IMR-90 (cell line): ENCODE measurements at regions not wholly inside any gene's neighbourhood (a gene's known extent, or its start where the extent isn't known, plus 50 kb on each side); places are given as distances from the start of the nearest gene placed in this dataset.

ENCODE experiments used
- BHLHE40 ChIP-seq: fragments of 150-350 bp; IDR thresholded peaks from 2 replicates; pipeline ENCODE4 v1.6.1; 2016; ENCODE audit warnings: mild to moderate bottlenecking, low read depth, low read length
- POLR2A ChIP-seq: IDR thresholded peaks from 2 replicates; pipeline ENCODE4 v1.6.1; 2012; ENCODE audit warnings: mild to moderate bottlenecking, low read depth, low read length
- RAD21 ChIP-seq: IDR thresholded peaks from 2 replicates; pipeline ENCODE4 v1.6.1; 2012; ENCODE audit warnings: low read length, improper control_type of control experiment
- TF ChIP-seq, protein P1 (sequence below): conservative IDR thresholded peaks from 2 replicates; pipeline ENCODE4 v1.5.1; 2012; ENCODE audit warnings: mild to moderate bottlenecking, low read depth, low read length, improper control_type of control experiment
- TF ChIP-seq, protein P2 (sequence below): fragments of 150-350 bp; IDR thresholded peaks from 2 replicates; pipeline ENCODE4 v1.6.1; 2017; ENCODE audit warnings: mild to moderate bottlenecking, antibody characterized with exemption, low read length, low read depth

DNA sequence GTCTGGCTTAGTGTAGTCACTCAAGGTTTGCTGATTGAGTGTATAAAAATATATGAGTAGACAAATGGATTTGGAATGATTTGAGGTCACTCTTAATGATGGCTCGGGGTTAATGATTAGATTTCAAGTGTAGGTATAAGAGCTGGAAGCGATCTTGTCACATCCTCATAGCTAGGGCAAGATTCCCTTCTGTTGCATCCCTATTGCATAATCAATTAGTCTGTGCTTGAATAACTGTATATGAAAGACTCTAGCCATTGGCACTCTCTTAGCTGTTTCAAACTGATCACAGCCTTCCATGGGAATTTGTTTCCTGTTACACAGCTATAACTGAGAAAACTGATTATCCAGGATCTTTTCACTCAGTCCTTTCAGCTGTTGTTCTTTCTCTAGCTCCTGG lies 811.6 kb downstream of the TLE4 start:
- TF ChIP-seq, protein P1, sequence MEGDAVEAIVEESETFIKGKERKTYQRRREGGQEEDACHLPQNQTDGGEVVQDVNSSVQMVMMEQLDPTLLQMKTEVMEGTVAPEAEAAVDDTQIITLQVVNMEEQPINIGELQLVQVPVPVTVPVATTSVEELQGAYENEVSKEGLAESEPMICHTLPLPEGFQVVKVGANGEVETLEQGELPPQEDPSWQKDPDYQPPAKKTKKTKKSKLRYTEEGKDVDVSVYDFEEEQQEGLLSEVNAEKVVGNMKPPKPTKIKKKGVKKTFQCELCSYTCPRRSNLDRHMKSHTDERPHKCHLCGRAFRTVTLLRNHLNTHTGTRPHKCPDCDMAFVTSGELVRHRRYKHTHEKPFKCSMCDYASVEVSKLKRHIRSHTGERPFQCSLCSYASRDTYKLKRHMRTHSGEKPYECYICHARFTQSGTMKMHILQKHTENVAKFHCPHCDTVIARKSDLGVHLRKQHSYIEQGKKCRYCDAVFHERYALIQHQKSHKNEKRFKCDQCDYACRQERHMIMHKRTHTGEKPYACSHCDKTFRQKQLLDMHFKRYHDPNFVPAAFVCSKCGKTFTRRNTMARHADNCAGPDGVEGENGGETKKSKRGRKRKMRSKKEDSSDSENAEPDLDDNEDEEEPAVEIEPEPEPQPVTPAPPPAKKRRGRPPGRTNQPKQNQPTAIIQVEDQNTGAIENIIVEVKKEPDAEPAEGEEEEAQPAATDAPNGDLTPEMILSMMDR, result no peak
- TF ChIP-seq BHLHE40, result no peak
- no peak for TF ChIP-seq POLR2A
- TF ChIP-seq, protein P2, sequence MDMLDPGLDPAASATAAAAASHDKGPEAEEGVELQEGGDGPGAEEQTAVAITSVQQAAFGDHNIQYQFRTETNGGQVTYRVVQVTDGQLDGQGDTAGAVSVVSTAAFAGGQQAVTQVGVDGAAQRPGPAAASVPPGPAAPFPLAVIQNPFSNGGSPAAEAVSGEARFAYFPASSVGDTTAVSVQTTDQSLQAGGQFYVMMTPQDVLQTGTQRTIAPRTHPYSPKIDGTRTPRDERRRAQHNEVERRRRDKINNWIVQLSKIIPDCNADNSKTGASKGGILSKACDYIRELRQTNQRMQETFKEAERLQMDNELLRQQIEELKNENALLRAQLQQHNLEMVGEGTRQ, result no peak
- TF ChIP-seq RAD21, result no peak
